ENCODE measurements at regions not wholly inside any gene's neighbourhood (a gene's known extent, or its start where the extent isn't known, plus 50 kb on each side); places are given as distances from the start of the nearest gene placed in this dataset.
"Not testable (repeated sequence)": the region's sequence is repeated elsewhere in the genome, so short reads cannot be mapped to it uniquely, and the experiment has no call there.

DNA sequence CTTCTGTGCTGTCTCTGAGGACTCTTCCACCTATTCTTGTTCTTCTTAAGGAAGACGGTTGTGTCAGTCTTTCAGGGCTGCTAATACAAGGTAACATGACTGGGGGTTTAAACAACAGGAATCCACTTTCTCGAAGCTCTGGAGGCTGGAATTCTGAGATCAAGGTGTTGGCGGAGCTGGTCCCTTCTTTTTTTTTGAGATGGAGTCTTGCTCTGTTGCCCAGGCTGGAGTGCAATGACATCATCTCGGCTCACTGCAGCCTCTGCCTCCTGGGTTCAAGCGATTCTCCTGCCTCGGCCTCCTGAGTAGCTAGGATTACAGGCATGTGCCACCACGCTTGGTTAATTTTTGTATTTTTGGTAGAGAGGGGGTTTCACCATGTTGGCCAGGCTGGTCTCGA, 71.7 kb upstream of the MAP4K4 start:
- not testable (repeated sequence) for FAIRE-seq

DNA sequence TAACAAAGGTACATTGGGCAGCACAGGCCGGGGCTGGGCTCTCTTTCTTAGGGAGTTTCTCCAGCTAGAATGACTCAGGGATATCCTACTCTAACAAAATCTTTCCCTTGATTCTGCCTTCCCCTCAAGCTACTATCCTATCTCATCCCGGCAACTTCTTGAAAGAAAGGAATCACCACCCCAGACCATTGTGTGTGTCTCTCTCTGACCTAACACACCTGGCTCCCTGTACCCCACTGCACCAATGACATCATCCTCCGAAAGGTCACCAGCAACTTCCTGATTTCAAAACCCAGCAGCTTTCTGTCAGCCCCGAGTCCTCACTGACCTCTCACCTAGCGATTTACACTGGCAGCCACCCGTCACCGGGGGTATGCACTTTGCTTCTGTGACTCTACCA, 72.1 kb upstream of the MAP4K4 start:
- H3K9me3 ChIP-seq (replicated peaks; ENCODE audit: control insufficient read depth, insufficient read depth, low read depth, low read length), result no peaks in the 10 kb centered on the region
- intact Hi-C loops (cut with micrococcal nuclease) (no loop called here), in situ Hi-C loops (cut with MboI) (no loop called here)
- no peak overlapping the region for H3K27ac ChIP-seq (ENCODE audit: extremely low read depth, low read depth, low read length)
- ATAC-seq (peak; percentile 59), FAIRE-seq (no peak), DNase-seq (ENCODE audit: extremely low read depth in 1 of 4, low spot score in 3 of 4) (no peak)
- 9% methylated on average over 5 of the region's 7 CpGs for WGBS (ENCODE audit: insufficient coverage, low coverage, missing lambda C conversion rate)
- H3K4me2 ChIP-seq (ENCODE audit: insufficient read depth, low read length), result no peak overlapping the region
- no peaks in the 10 kb centered on the region for H3K79me2 ChIP-seq (ENCODE audit: control insufficient read depth, insufficient read depth, low read length)
- ChIA-PET POLR2A (interaction anchor here (0.6 kb wide), 1 partner anchor 11 kb away, joined by 3 read pairs; no protein-coding TSS in a partner anchor), CTCF (ENCODE audit: low intra/inter-chr PET ratio) (no interaction called here)
- no peaks in the 10 kb centered on the region; a peak in 1 of 5 replicates for H3K4me1 ChIP-seq (replicated peaks in 1 of 2; ENCODE audit: control insufficient read depth in 2 of 2, insufficient read depth in 2 of 2, low read length in 2 of 2)
- H3K27me3 ChIP-seq (ENCODE audit: control insufficient read depth in 2 of 2, insufficient read depth in 2 of 2, low read length in 2 of 2), result peaks cover 16 to 45% of the 10 kb centered on the region in 2 experiments; a peak in 4 of 5 replicates
- no peak overlapping the region for H3K9ac ChIP-seq (ENCODE audit: insufficient read depth in 1 of 2, low read depth in 2 of 2, low read length in 2 of 2)
- no peaks in the 10 kb centered on the region for H4K20me1 ChIP-seq (replicated peaks; ENCODE audit: control insufficient read depth, insufficient read depth, low read length)
- no peak overlapping the region for H2AFZ ChIP-seq (ENCODE audit: low read depth, low read length)
- no peaks in the 10 kb centered on the region for H3K9me1 ChIP-seq (ENCODE audit: control insufficient read depth, insufficient read depth, low read length)
- no TSS peak for BruUV-seq (replicated peaks)
- H3K4me3 ChIP-seq, result no peak overlapping the region
- no peaks in the 10 kb centered on the region for H3K36me3 ChIP-seq (ENCODE audit: control insufficient read depth, insufficient read depth, low read length)
- TF ChIP-seq SIN3A (IDR thresholded peaks at IDR 0.05; ENCODE audit: borderline replicate concordance in 2 of 2, control insufficient read depth in 1 of 2, low read depth in 2 of 2, low read length in 2 of 2), result no peak
- TF ChIP-seq SAFB2 (IDR thresholded peaks at IDR 0.05; ENCODE audit: borderline replicate concordance, low read depth, low read length, severe bottlenecking), result no peak
- TF ChIP-seq MED1 (CRISPR knock-in tag; IDR thresholded peaks at IDR 0.05; ENCODE audit: borderline replicate concordance), result no peak
- TF ChIP-seq ZNF274 (IDR thresholded peaks at IDR 0.05; ENCODE audit: borderline replicate concordance, low read depth, low read length), result no peak
- no peak for TF ChIP-seq CHD2 (IDR thresholded peaks at IDR 0.05; ENCODE audit: low read depth, low read length)
- no peak for TF ChIP-seq ESRRB (CRISPR knock-in tag; IDR thresholded peaks at IDR 0.05; ENCODE audit: borderline replicate concordance)
- TF ChIP-seq C11orf30 (IDR thresholded peaks at IDR 0.05; ENCODE audit: low read depth), result peak; percentile 62; the same call in 1 of the 2 replicates
- no peak for TF ChIP-seq TAF9B (IDR thresholded peaks at IDR 0.05; ENCODE audit: partially characterized antibody)
- TF ChIP-seq, protein P1, sequence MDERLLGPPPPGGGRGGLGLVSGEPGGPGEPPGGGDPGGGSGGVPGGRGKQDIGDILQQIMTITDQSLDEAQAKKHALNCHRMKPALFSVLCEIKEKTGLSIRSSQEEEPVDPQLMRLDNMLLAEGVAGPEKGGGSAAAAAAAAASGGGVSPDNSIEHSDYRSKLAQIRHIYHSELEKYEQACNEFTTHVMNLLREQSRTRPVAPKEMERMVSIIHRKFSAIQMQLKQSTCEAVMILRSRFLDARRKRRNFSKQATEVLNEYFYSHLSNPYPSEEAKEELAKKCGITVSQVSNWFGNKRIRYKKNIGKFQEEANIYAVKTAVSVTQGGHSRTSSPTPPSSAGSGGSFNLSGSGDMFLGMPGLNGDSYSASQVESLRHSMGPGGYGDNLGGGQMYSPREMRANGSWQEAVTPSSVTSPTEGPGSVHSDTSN (CRISPR knock-in tag; IDR thresholded peaks at IDR 0.05; ENCODE audit: low read depth), result no peak
- TF ChIP-seq, protein P1 (tag; conservative IDR thresholded peaks at IDR 0.05; ENCODE audit: low read depth), result no peak
- TF ChIP-seq NR2C2 (CRISPR knock-in tag; IDR thresholded peaks at IDR 0.05), result no peak
- peak; percentile 63 for TF ChIP-seq NR2C2 (tag; IDR thresholded peaks at IDR 0.05)

More for the DNA sequence above, 71.7 kb upstream of the MAP4K4 start:
- 13% methylated on average over 7 of the region's 8 CpGs for WGBS (ENCODE audit: insufficient coverage, low coverage, missing lambda C conversion rate)
- peaks cover 19 to 45% of the 10 kb centered on the region in 2 experiments; a peak in 4 of 5 replicates for H3K27me3 ChIP-seq (ENCODE audit: control insufficient read depth in 2 of 2, insufficient read depth in 2 of 2, low read length in 2 of 2)
- in situ Hi-C loops (cut with MboI); H3K9me3 ChIP-seq (replicated peaks; ENCODE audit: control insufficient read depth, insufficient read depth, low read depth, low read length); H3K36me3 ChIP-seq (ENCODE audit: control insufficient read depth, insufficient read depth, low read length); DNase-seq (ENCODE audit: extremely low read depth in 1 of 4, low spot score in 3 of 4); H3K27ac ChIP-seq (ENCODE audit: extremely low read depth, low read depth, low read length); H3K9ac ChIP-seq (ENCODE audit: insufficient read depth in 1 of 2, low read depth in 2 of 2, low read length in 2 of 2); H4K20me1 ChIP-seq (replicated peaks; ENCODE audit: control insufficient read depth, insufficient read depth, low read length); H2AFZ ChIP-seq (ENCODE audit: low read depth, low read length); H3K79me2 ChIP-seq (ENCODE audit: control insufficient read depth, insufficient read depth, low read length); BruUV-seq (replicated peaks); POLR2A ChIA-PET; H3K4me3 ChIP-seq; H3K9me1 ChIP-seq (ENCODE audit: control insufficient read depth, insufficient read depth, low read length); ATAC-seq; CTCF ChIA-PET (ENCODE audit: low intra/inter-chr PET ratio); H3K4me2 ChIP-seq (ENCODE audit: insufficient read depth, low read length); intact Hi-C loops (cut with micrococcal nuclease); H3K4me1 ChIP-seq (replicated peaks in 1 of 2; ENCODE audit: control insufficient read depth in 2 of 2, insufficient read depth in 2 of 2, low read length in 2 of 2); TF ChIP-seq NR2C2 (CRISPR knock-in tag; IDR thresholded peaks at IDR 0.05): not testable (repeated sequence)
- TF ChIP-seq NR2C2 (tag; IDR thresholded peaks at IDR 0.05), result 0 out of 2 replicates have a peak, but pooled peaks have one; percentile 30
